Sigmoid colon (tissue), 6 donors: ENCODE measurements at regions not wholly inside any gene's neighbourhood (a gene's known extent, or its start where the extent isn't known, plus 50 kb on each side); places are given as distances from the start of the nearest gene placed in this dataset.
"Not testable (repeated sequence)": the region's sequence is repeated elsewhere in the genome, so short reads cannot be mapped to it uniquely, and the experiment has no call there.

Experiments used
- DNase-seq: peaks from one replicate; pipeline ENCODE4 v3.0.0-alpha.2; 2019
- H3K27ac ChIP-seq, 4 donors: fragments of 200-600 bp; sonication (generic); one replicate each; pipeline ENCODE4 v1.5.1; 2016 to 2019; ENCODE audit warnings: mild to moderate bottlenecking in 1 of 4
- H3K27me3 ChIP-seq, 3 donors: fragments of 200-600 bp; sonication (generic); one replicate each; pipeline ENCODE4 v1.5.1; 2019; ENCODE audit warnings: mild to moderate bottlenecking in 1 of 3
- H3K36me3 ChIP-seq, 4 donors: fragments of 200-600 bp; sonication (generic); one replicate each; pipeline ENCODE4 v1.5.1; 2016 to 2019
- H3K4me1 ChIP-seq, 4 donors: fragments of 200-600 bp; sonication (generic); one replicate each; pipeline ENCODE4 v1.5.1; 2017 to 2019
- H3K4me3 ChIP-seq, 4 donors: fragments of 200-600 bp; sonication (generic); one replicate each; pipeline ENCODE4 v1.5.1; 2017 to 2019; ENCODE audit warnings: mild to moderate bottlenecking in 2 of 4, moderate library complexity in 1 of 4
- H3K9me3 ChIP-seq, 4 donors: fragments of 200-600 bp in 3 of 4; sonication (generic) in 3 of 4; one replicate each; pipeline versions ENCODE4 v1.5.1 to v1.6.1; 2013 to 2019
- EP300 ChIP-seq, 4 donors: sonication (generic); formaldehyde crosslinking; IDR thresholded peaks; one replicate each; pipeline ENCODE4 v1.6.1; 2017; ENCODE audit warnings: antibody characterized with exemption in 4 of 4
- POLR2A ChIP-seq, 2 donors: fragments of 450-650 bp; IDR thresholded peaks; one replicate each; pipeline ENCODE4 v1.6.1; 2016; ENCODE audit warnings: antibody characterized with exemption in 2 of 2, mild to moderate bottlenecking in 2 of 2, moderate library complexity in 2 of 2
- POLR2AphosphoS5 ChIP-seq, 4 donors: sonication (generic); formaldehyde crosslinking; IDR thresholded peaks; one replicate each; pipeline ENCODE4 v1.6.1; 2017; ENCODE audit warnings: antibody characterized with exemption in 4 of 4
- WGBS, 2 donors: extraction: QIAGEN DNeasy Blood & Tissue Kit; methylation state at CpG; one replicate each; pipeline ENCODE4 v1.1.7; 2013; 5-methylcytosine and 5-hydroxymethylcytosine counted together
- intact Hi-C: fragments of 100-400 bp; cut with DNase I; formaldehyde crosslinking; loops from one replicate; pipeline ENCODE4 v1.15.1; 2023
- TF ChIP-seq, protein P1 (sequence below), 4 experiments: fragments of 450-650 bp in 3 of 4; fragments of 200-600 bp in 1 of 4; IDR thresholded peaks; one replicate each; pipeline ENCODE4 v1.5.1; 2016 to 2019; ENCODE audit warnings: antibody characterized with exemption in 4 of 4, mild to moderate bottlenecking in 3 of 4, moderate library complexity in 2 of 4
- donor health status: healthy with polysubstance abuse.
- donor health status: healthy.

DNA sequence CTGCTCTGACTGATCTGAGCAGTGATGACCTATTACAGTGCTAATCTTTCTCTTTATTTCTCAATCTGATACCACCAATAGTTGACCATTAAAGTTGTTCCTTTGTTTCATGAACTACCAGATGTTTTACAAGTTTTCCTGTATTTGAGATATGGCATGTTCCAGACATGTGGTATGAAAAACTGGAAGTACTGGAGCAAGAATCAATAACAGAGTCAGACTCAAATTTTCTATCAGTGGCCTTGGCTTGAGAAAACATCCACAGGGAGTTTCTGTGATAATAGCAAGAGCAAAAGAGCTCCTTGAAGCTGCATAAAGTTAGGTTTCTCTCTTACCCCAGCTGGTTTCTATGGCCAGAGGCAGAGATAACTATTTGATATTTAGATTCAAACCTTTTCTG, 469.0 kb upstream of the STEAP1 start:
- DNase-seq: no peak
- Histone ChIP-seq H3K27me3 (no peaks in the 10 kb centered on the region), H3K4me3 (no peak overlapping the region), H3K27ac (no peak overlapping the region), H3K36me3 (no peaks in the 10 kb centered on the region), H3K4me1 (peaks cover 0 to 19% (median 5%) of the 10 kb centered on the region in 4 donors), H3K9me3 (no peaks in the 10 kb centered on the region)
- intact Hi-C loops: no loop called here
- TF ChIP-seq EP300 (IDR thresholded peaks at IDR 0.05): no peak
- TF ChIP-seq POLR2AphosphoS5 (IDR thresholded peaks at IDR 0.05): no peak
- no peak for TF ChIP-seq POLR2A (IDR thresholded peaks at IDR 0.05)
- TF ChIP-seq, protein P1, sequence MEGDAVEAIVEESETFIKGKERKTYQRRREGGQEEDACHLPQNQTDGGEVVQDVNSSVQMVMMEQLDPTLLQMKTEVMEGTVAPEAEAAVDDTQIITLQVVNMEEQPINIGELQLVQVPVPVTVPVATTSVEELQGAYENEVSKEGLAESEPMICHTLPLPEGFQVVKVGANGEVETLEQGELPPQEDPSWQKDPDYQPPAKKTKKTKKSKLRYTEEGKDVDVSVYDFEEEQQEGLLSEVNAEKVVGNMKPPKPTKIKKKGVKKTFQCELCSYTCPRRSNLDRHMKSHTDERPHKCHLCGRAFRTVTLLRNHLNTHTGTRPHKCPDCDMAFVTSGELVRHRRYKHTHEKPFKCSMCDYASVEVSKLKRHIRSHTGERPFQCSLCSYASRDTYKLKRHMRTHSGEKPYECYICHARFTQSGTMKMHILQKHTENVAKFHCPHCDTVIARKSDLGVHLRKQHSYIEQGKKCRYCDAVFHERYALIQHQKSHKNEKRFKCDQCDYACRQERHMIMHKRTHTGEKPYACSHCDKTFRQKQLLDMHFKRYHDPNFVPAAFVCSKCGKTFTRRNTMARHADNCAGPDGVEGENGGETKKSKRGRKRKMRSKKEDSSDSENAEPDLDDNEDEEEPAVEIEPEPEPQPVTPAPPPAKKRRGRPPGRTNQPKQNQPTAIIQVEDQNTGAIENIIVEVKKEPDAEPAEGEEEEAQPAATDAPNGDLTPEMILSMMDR (IDR thresholded peaks at IDR 0.05): no peak

DNA sequence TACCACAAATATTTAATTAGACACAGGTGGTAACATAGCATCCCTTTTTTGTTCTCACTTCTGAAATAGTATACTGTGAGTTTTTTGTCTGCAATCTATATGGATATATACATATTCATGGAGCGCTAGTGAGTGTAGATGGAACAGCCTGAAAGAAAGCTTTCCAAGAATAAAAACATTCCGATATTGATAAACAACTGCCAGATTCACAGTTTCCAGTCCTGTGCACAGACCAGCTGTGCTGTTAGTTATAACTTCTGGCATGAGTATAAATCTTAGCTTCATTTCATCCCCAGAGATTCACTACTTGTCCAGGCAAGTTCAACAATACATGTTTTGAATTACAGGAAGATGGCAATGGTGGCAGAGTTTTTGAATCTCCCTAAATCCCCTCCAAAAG, 467.1 kb upstream of the STEAP1 start:
- Histone ChIP-seq H3K4me1 (peaks cover 0 to 11% (median 4%) of the 10 kb centered on the region in 4 donors), H3K27me3 (no peaks in the 10 kb centered on the region), H3K36me3 (no peaks in the 10 kb centered on the region), H3K4me3 (no peak overlapping the region), H3K9me3 (no peaks in the 10 kb centered on the region), H3K27ac (no peak overlapping the region)
- DNase-seq: no peak
- TF ChIP-seq, protein P1 (IDR thresholded peaks at IDR 0.05): no peak
- TF ChIP-seq POLR2AphosphoS5 (IDR thresholded peaks at IDR 0.05): peak in 1 of 4 donors; percentile 23
- intact Hi-C loops: no loop called here
- 65 to 88% methylated on average over 2 of the region's 2 CpGs for WGBS, 2 donors

DNA sequence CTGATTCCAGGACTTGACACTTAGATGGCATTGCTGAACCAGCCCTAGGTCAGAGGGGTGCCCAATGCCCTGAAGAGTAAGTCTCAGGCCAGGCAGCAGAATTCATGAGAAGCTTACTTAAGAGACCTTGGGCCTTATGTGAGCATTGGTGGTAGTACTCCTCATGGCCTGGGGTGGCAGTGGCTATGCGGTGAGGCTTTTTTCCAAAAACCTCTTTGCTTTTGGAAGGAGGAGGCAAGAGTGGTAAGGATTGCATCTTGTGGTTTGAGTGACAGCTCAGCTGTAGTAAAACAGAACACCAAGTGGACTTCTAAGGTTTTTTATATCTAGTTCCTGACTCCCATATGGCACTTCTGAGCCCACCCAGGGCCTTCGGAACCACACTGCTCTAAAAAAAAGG, 459.0 kb upstream of the STEAP1 start:
- Histone ChIP-seq H3K4me3 (no peak overlapping the region), H3K27me3 (no peaks in the 10 kb centered on the region), H3K27ac (no peak overlapping the region), H3K4me1 (no peaks in the 10 kb centered on the region), H3K36me3 (no peaks in the 10 kb centered on the region), H3K9me3 (peaks cover 0 to 5% (median 2%) of the 10 kb centered on the region in 4 donors)
- DNase-seq: no peak
- 96 to 97% methylated on average over 2 of the region's 2 CpGs for WGBS, 2 donors
- TF ChIP-seq, protein P1 (IDR thresholded peaks at IDR 0.05): no peak
- TF ChIP-seq POLR2AphosphoS5 (IDR thresholded peaks at IDR 0.05) (no peak), POLR2A (IDR thresholded peaks at IDR 0.05) (no peak), EP300 (IDR thresholded peaks at IDR 0.05) (no peak)
- intact Hi-C loops: no loop called here

DNA sequence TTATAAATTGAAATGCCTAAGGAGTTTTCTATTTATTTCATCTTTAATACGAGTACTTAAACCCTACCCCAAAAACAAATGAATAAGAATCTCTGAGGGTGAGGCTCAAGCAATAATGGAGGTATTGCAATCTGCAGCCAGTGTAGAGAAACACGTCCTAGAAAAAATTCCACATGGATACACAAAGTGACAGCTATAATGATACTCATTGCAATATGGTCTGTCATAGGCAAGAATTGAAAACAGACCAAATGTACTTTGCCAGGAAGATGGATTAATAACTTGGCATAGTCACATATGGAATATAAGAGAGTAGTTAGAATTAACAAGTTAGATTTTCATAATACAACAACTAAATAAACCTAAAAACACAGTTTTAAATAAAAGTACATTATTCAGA, 440.1 kb upstream of the STEAP1 start:
- WGBS, 2 donors: 77 to 87% methylated on average over 2 of the region's 2 CpGs
- no peaks in the 10 kb centered on the region for H3K9me3 ChIP-seq
- H3K36me3 ChIP-seq: no peaks in the 10 kb centered on the region
- no peaks in the 10 kb centered on the region for H3K27me3 ChIP-seq
- no peaks in the 10 kb centered on the region for H3K4me1 ChIP-seq
- no peak overlapping the region for H3K27ac ChIP-seq
- no peak for TF ChIP-seq EP300 (IDR thresholded peaks at IDR 0.05)
- TF ChIP-seq POLR2AphosphoS5 (IDR thresholded peaks at IDR 0.05): no peak
- TF ChIP-seq, protein P1 (IDR thresholded peaks at IDR 0.05): no peak
- TF ChIP-seq POLR2A (IDR thresholded peaks at IDR 0.05): no peak
- H3K4me3 ChIP-seq: no peak overlapping the region
- DNase-seq: no peak
- intact Hi-C loops: no loop called here

DNA sequence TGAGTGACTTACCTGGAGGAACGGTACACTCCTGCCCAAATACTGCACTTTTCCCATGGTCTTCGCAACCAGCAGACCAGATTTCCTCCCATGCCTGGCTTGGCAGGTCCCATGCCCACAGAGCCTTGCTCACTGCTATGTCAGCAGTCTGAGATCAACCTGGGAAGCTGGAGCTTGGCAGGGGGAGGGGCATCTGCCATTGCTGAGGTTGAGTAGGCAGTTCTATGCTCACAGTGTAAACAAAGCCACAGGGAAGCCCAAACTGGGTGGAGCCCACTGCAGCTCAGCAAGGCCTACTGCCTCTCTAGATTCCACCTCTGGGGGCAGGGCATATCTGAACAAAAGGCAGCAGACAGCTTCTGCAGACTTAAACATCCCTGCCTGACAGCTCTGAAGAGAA, 435.3 kb upstream of the STEAP1 start:
- H3K9me3 ChIP-seq, H3K27ac ChIP-seq, H3K4me1 ChIP-seq: not testable (repeated sequence)

More for the DNA sequence above, 435.3 kb upstream of the STEAP1 start:
- WGBS, 2 donors: 95 to 98% methylated on average over 2 of the region's 2 CpGs
- H3K36me3 ChIP-seq, H3K27me3 ChIP-seq, H3K4me3 ChIP-seq, DNase-seq, intact Hi-C loops: not testable (repeated sequence)
